H1 (cell line): ENCODE measurements at regions not wholly inside any gene's neighbourhood (a gene's known extent, or its start where the extent isn't known, plus 50 kb on each side); places are given as distances from the start of the nearest gene placed in this dataset.

Source experiments
- CTCF ChIA-PET: fragments of 300-600 bp; sonication (Branson Sonifier 250); formaldehyde crosslinking; loops from one replicate; lab custom pipeline; 2021; ENCODE audit not compliant: partially characterized antibody; lab: Charles Lee
- POLR2A ChIA-PET: fragments of 300-600 bp; sonication (Branson Sonifier 250); formaldehyde crosslinking; loops from one replicate; lab custom pipeline; 2021; ENCODE audit warnings: inconsistent platforms; ENCODE audit not compliant: partially characterized antibody; lab: Charles Lee
- DNase-seq, 2 experiments: peaks; one replicate each; pipeline versions ENCODE4 v3.0.0 to v3.0.0-alpha.2; 2010 to 2022; ENCODE audit warnings: low spot score in 2 of 2, low read depth in 1 of 2, mixed read lengths in 1 of 2
- FAIRE-seq: peaks from 2 replicates; lab custom pipeline; 2011; peaks lifted over from hg19 to GRCh38; lab: Jason Lieb, UNC
- H2AFZ ChIP-seq: 2 replicates; pipeline ENCODE4 v1.8.1; 2012; ENCODE audit warnings: low read length, inconsistent platforms
- H2AK5ac ChIP-seq: 2 replicates; pipeline ENCODE4 v1.6.1; 2013; ENCODE audit warnings: low read depth, low read length
- H2BK120ac ChIP-seq: replicated peaks from 2 replicates; pipeline ENCODE3; 2013; ENCODE audit warnings: low read depth, low read length, inconsistent platforms
- H2BK12ac ChIP-seq: 2 replicates; pipeline ENCODE4 v1.6.1; 2013; ENCODE audit warnings: low read depth, low read length
- H2BK15ac ChIP-seq: 2 replicates; pipeline ENCODE4 v1.6.1; 2013; ENCODE audit warnings: low read length
- H2BK20ac ChIP-seq: 2 replicates; pipeline ENCODE4 v1.6.1; 2013; ENCODE audit warnings: low read length
- H2BK5ac ChIP-seq: 2 replicates; pipeline ENCODE4 v1.6.1; 2013; ENCODE audit warnings: low read depth, low read length
- H3K14ac ChIP-seq: 2 replicates; pipeline ENCODE4 v1.6.1; 2013; ENCODE audit warnings: inconsistent platforms; ENCODE audit not compliant: insufficient read length
- H3K18ac ChIP-seq: 2 replicates; pipeline ENCODE4 v1.6.1; 2013; ENCODE audit warnings: low read length; ENCODE audit errors: extremely low read depth
- H3K23ac ChIP-seq: 2 replicates; pipeline ENCODE4 v1.6.1; 2013; ENCODE audit warnings: inconsistent platforms; ENCODE audit not compliant: insufficient read length
- H3K23me2 ChIP-seq: 2 replicates; pipeline ENCODE4 v1.6.1; 2013; ENCODE audit warnings: low read depth, low read length
- H3K27ac ChIP-seq: 2 replicates; pipeline ENCODE4 v1.6.1; 2011; ENCODE audit warnings: low read depth, low read length, inconsistent platforms
- H3K27me3 ChIP-seq, 4 experiments: replicated peaks in 1 of 4; 1 replicate in 1 of 4; 2 replicates in 3 of 4; pipeline versions ENCODE4 v1.6.1 to v1.8.1; 2011 to 2013; ENCODE audit warnings: low read length in 3 of 4, mild to moderate bottlenecking in 3 of 4, inconsistent platforms in 2 of 4, mixed read lengths in 2 of 4, moderate library complexity in 1 of 4; ENCODE audit not compliant: control insufficient read depth in 3 of 4, insufficient read depth in 3 of 4; ENCODE audit errors: extremely low read depth in 1 of 4
- H3K36me3 ChIP-seq, 4 experiments: 2 replicates each; pipeline versions ENCODE4 v1.6.1 to v1.8.1; 2011 to 2013; ENCODE audit warnings: mild to moderate bottlenecking in 4 of 4, low read length in 3 of 4, moderate library complexity in 2 of 4, control low read depth in 1 of 4, inconsistent platforms in 1 of 4; ENCODE audit not compliant: insufficient read depth in 4 of 4, control insufficient read depth in 2 of 4
- H3K4ac ChIP-seq: replicated peaks from 2 replicates; pipeline ENCODE3; 2013; ENCODE audit warnings: low read length, low read depth, mixed read lengths, inconsistent platforms; ENCODE audit not compliant: insufficient read length
- H3K4me1 ChIP-seq, 4 experiments: replicated peaks in 1 of 4; 1 replicate in 1 of 4; 2 replicates in 3 of 4; pipeline versions ENCODE4 v1.6.1 to v1.8.1; 2011 to 2013; ENCODE audit warnings: low read length in 3 of 4, inconsistent platforms in 2 of 4, mixed read lengths in 1 of 4; ENCODE audit not compliant: insufficient read depth in 4 of 4, control insufficient read depth in 3 of 4
- H3K4me2 ChIP-seq, 2 experiments: 2 replicates each; pipeline versions ENCODE4 v1.6.1 to v1.8.1; 2011 to 2013; ENCODE audit warnings: low read depth in 2 of 2, low read length in 2 of 2, control low read depth in 1 of 2, inconsistent platforms in 1 of 2, mild to moderate bottlenecking in 1 of 2; ENCODE audit not compliant: insufficient read depth in 1 of 2
- H3K4me3 ChIP-seq, 4 experiments: fragments of 200-600, 300-600 bp in 1 of 4; sonication (generic), shearing (Covaris generic), sonication (Bioruptor Twin) in 1 of 4; 2 replicates each; pipeline versions ENCODE4 v1.5.1 to v1.8.1; 2011 to 2016; ENCODE audit warnings: low read length in 4 of 4, low read depth in 3 of 4, control low read depth in 2 of 4, inconsistent platforms in 2 of 4, mild to moderate bottlenecking in 2 of 4, mixed read lengths in 1 of 4, moderate library complexity in 1 of 4; ENCODE audit not compliant: insufficient read depth in 2 of 4; ENCODE audit errors: extremely low read depth in 1 of 4
- H3K56ac ChIP-seq: replicated peaks from 2 replicates; pipeline ENCODE3; 2013; ENCODE audit warnings: low read depth, mild to moderate bottlenecking, mixed read lengths, low read length, inconsistent platforms; ENCODE audit not compliant: insufficient read length
- H3K79me1 ChIP-seq: 2 replicates; pipeline ENCODE4 v1.6.1; 2013; ENCODE audit warnings: low read depth, low read length, control low read depth
- H3K79me2 ChIP-seq, 2 experiments: 2 replicates each; pipeline versions ENCODE4 v1.6.1 to v1.8.1; 2012 to 2013; ENCODE audit warnings: low read length in 2 of 2, mild to moderate bottlenecking in 2 of 2, inconsistent platforms in 1 of 2; ENCODE audit not compliant: insufficient read depth in 2 of 2, control insufficient read depth in 1 of 2
- H3K9ac ChIP-seq, 4 experiments: replicated peaks in 1 of 4; 1 replicate in 1 of 4; 2 replicates in 3 of 4; pipeline versions ENCODE4 v1.6.1 to v1.8.1; 2011 to 2013; ENCODE audit warnings: low read depth in 3 of 4, low read length in 3 of 4, control low read depth in 2 of 4, mild to moderate bottlenecking in 2 of 4, moderate library complexity in 2 of 4, inconsistent platforms in 1 of 4; ENCODE audit errors: extremely low read depth in 1 of 4
- H3K9me3 ChIP-seq, 2 experiments: 2 replicates each; pipeline versions ENCODE4 v1.6.1 to v1.8.1; 2012 to 2013; ENCODE audit warnings: mild to moderate bottlenecking in 2 of 2, moderate library complexity in 2 of 2, control low read depth in 1 of 2, inconsistent platforms in 1 of 2, low read depth in 1 of 2, low read length in 1 of 2, mixed read lengths in 1 of 2; ENCODE audit not compliant: insufficient read depth in 2 of 2
- H4K20me1 ChIP-seq, 2 experiments: replicated peaks in 1 of 2; 2 replicates each; pipeline versions ENCODE3 to v1.8.1; 2011 to 2013; ENCODE audit warnings: inconsistent platforms in 2 of 2, low read length in 2 of 2, mild to moderate bottlenecking in 1 of 2; ENCODE audit not compliant: insufficient read depth in 2 of 2, control insufficient read depth in 1 of 2
- H4K5ac ChIP-seq: 2 replicates; pipeline ENCODE4 v1.6.1; 2013; ENCODE audit warnings: low read length, low read depth, mixed read lengths, inconsistent platforms; ENCODE audit not compliant: insufficient read length
- H4K8ac ChIP-seq: 2 replicates; pipeline ENCODE4 v1.8.0; 2013; ENCODE audit warnings: mild to moderate bottlenecking, moderate library complexity, low read length, inconsistent platforms; ENCODE audit not compliant: insufficient read depth; ENCODE audit errors: extremely low read depth
- H4K91ac ChIP-seq: replicated peaks from 2 replicates; pipeline ENCODE3; 2013; ENCODE audit warnings: low read length, mixed read lengths, inconsistent platforms; ENCODE audit not compliant: insufficient read length
- CBX5 ChIP-seq: fragments of 300-800, 300-1000 bp; sonication (generic); IDR thresholded peaks from 2 replicates; pipeline ENCODE4 v1.7.1; 2016; ENCODE audit warnings: antibody characterized with exemption, low read length, low read depth
- JUND ChIP-seq: IDR thresholded peaks from 2 replicates; pipeline ENCODE4 v1.6.1; 2011; ENCODE audit warnings: mild to moderate bottlenecking, improper control_type of control experiment, low read length
- SAP30 ChIP-seq: fragments of 300-600 bp; sonication (generic); IDR thresholded peaks from 2 replicates; pipeline ENCODE4 v1.7.1; 2012; ENCODE audit warnings: low read length, moderate library complexity, mild to moderate bottlenecking, inconsistent platforms; ENCODE audit not compliant: insufficient read depth, insufficient replicate concordance
- SIN3A ChIP-seq, 2 experiments: IDR thresholded peaks in 1 of 2; conservative IDR thresholded peaks in 1 of 2; 2 replicates each; pipeline ENCODE4 v1.6.1; 2011 to 2012; ENCODE audit warnings: low read length in 2 of 2, improper control_type of control experiment in 1 of 2, low read depth in 1 of 2, mild to moderate bottlenecking in 1 of 2
- WGBS, 2 experiments: shearing (Covaris generic) in 1 of 2; methylation state at CpG; one replicate each; pipeline versions ENCODE4 v1.1.6 to v1.1.7; 2013 to 2015; ENCODE audit warnings: low lambda C conversion rate in 2 of 2, mixed read lengths in 2 of 2, inconsistent platforms in 1 of 2, low coverage in 1 of 2, missing lambda C conversion rate in 1 of 2; ENCODE audit not compliant: insufficient replicate concordance in 2 of 2, insufficient coverage in 1 of 2, insufficient read length in 1 of 2; ENCODE audit errors: extremely low coverage in 1 of 2, missing lambda C conversion rate in 1 of 2; 5-methylcytosine and 5-hydroxymethylcytosine counted together
- TF ChIP-seq, protein P1 (sequence below): IDR thresholded peaks from 2 replicates; pipeline ENCODE4 v1.6.1; 2011; ENCODE audit warnings: low read length, improper control_type of control experiment

DNA sequence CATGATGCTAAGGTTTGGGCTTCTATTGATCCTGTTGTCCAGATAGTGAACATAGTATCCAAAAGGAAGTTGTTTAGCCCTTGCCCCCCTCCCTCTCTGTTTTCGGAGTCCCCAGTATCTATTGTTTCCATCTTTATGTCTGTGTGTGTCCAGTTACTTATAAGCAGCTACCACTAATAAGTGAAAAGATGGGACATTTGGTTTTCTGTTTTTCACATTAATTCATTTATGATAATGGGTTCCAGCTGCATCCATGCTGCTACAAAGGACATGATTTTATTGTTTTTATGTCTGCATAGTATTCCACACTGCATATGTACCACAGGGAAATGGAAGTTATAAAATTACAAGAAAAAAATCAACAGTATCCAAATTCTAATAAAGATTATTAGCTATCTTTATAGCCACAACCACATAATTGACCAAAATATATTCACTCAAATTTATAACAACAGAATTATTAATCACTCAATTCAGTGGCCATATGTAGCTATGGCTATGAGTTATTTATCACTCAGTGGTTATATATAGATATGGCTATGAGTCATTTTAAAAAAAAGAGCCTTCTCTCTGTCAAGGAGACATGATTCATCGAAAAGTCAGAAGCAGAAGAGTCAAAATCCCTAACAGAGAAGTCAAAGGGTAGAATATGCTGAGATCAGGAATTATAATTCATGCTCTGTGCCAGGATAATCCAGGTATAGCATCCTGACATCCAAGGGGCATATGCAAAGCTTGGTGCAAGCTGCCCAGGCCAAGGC is 367.5 kb downstream of the DEPDC1B start:
- Histone ChIP-seq H3K23me2 (no peaks in the 10 kb centered on the region), H4K91ac (no peak overlapping the region), H2BK20ac (no peak overlapping the region), H3K4ac (no peak overlapping the region), H3K36me3 (no peaks in the 10 kb centered on the region), H3K4me2 (no peak overlapping the region), H3K14ac (no peak overlapping the region), H3K18ac (no peak overlapping the region), H3K4me3 (no peak overlapping the region), H3K79me2 (no peaks in the 10 kb centered on the region), H2BK120ac (no peak overlapping the region), H4K5ac (no peak overlapping the region), H3K9me3 (no peaks in the 10 kb centered on the region), H2BK15ac (no peak overlapping the region), H3K4me1 (no peaks in the 10 kb centered on the region), H3K27ac (no peak overlapping the region), H3K9ac (no peak overlapping the region), H2AK5ac (no peak overlapping the region), H3K27me3 (no peaks in the 10 kb centered on the region), H3K56ac (no peak overlapping the region), H4K8ac (no peak overlapping the region), H2AFZ (no peak overlapping the region), H2BK5ac (no peak overlapping the region), H3K79me1 (no peaks in the 10 kb centered on the region), H2BK12ac (no peak overlapping the region), H3K23ac (no peak overlapping the region), H4K20me1 (no peaks in the 10 kb centered on the region)
- FAIRE-seq: no peak
- POLR2A ChIA-PET: no interaction called here
- no peak for DNase-seq
- WGBS, 2 experiments: 93% methylated on average over 2 of the region's 2 CpGs; no CpG with 5 or more reads in 1 of the 2 experiments
- CTCF ChIA-PET: interaction anchor here (1.0 to 2.9 kb wide), 5 partner anchors 9 to 931 kb away, joined by 3 to 14 read pairs (median 4); no protein-coding TSS in a partner anchor
- TF ChIP-seq SIN3A (conservative IDR thresholded peaks at IDR 0.05 in 1 of 2, IDR thresholded peaks at IDR 0.05 in 1 of 2; ENCODE audit: low read depth in 1 of 2, low read length in 2 of 2) (no peak), JUND (no peak), CBX5 (no peak), SAP30 (no peak)
- TF ChIP-seq, protein P1, sequence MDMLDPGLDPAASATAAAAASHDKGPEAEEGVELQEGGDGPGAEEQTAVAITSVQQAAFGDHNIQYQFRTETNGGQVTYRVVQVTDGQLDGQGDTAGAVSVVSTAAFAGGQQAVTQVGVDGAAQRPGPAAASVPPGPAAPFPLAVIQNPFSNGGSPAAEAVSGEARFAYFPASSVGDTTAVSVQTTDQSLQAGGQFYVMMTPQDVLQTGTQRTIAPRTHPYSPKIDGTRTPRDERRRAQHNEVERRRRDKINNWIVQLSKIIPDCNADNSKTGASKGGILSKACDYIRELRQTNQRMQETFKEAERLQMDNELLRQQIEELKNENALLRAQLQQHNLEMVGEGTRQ: no peak
